HepG2 (cell line): ENCODE measurements at regions not wholly inside any gene's neighbourhood (a gene's known extent, or its start where the extent isn't known, plus 50 kb on each side); places are given as distances from the start of the nearest gene placed in this dataset.

Source experiments
- EZH2 ChIP-seq: conservative IDR thresholded peaks from 2 replicates; pipeline ENCODE4 v1.6.1; 2012; ENCODE audit warnings: mild to moderate bottlenecking, low read depth, low read length, moderate library complexity
- TBL1XR1 ChIP-seq: fragments of 150-350 bp; IDR thresholded peaks from 2 replicates; pipeline ENCODE4 v1.6.1; 2014; ENCODE audit warnings: borderline replicate concordance, low read length; ENCODE audit not compliant: partially characterized antibody
- ZNF558 ChIP-seq: sonication (generic); formaldehyde crosslinking; IDR thresholded peaks from 2 replicates; pipeline ENCODE4 v1.9.0; 2022; ENCODE audit warnings: mild to moderate bottlenecking, missing genetic modification reagents, borderline replicate concordance
- ZNF619 ChIP-seq: sonication (generic); formaldehyde crosslinking; IDR thresholded peaks from 2 replicates; pipeline ENCODE4 v1.4.0; 2020; ENCODE audit warnings: mild to moderate bottlenecking, missing genetic modification reagents
- ZNF652 ChIP-seq: IDR thresholded peaks from 2 replicates; pipeline ENCODE4 v1.6.1; 2016; ENCODE audit warnings: low read depth, borderline replicate concordance
- TF ChIP-seq, protein P1 (sequence below): sonication (generic); formaldehyde crosslinking; IDR thresholded peaks from 2 replicates; pipeline ENCODE4 v1.5.0; 2020; ENCODE audit warnings: missing genetic modification reagents
- TF ChIP-seq, protein P2 (sequence below): sonication (generic); formaldehyde crosslinking; IDR thresholded peaks from 2 replicates; pipeline ENCODE4 v1.5.0; 2020; ENCODE audit warnings: mild to moderate bottlenecking, missing genetic modification reagents, moderate library complexity
- TF ChIP-seq, protein P3 (sequence below): sonication (generic); formaldehyde crosslinking; conservative IDR thresholded peaks from 2 replicates; pipeline ENCODE4 v1.8.1; 2023; ENCODE audit warnings: missing genetic modification reagents

DNA sequence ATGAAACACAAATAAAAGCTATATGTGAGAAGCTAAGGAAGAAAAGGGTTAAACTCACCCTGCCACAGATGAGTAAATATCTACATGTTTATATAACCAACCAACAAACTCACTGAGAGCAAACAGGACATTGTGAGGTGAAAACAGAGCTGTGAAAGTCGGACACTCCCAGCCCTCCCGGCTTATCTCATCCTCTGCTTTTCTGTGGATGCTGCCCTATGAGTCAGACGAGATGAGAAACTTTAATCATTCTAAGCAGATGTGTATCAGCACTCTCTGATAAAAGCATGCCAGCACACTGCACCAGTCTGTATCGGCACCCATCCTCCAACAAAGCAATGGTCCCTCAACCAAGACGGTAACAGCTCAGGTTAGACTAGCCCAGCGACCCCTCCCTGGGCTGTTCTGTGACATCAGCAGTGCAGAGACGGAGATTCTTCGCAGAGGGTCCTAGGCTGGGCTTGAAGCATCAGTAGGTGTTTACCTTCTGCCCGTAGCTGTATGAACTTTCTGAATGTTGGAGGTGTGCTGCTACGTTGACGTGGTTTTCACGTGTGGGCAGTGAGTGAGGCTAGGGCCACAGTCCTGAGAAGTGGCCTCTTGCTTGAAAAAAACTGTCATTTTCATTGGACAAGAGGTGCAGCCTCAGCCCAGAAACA is 119.8 kb upstream of the ALDH1A3 start:
- TF ChIP-seq ZNF558 (CRISPR knock-in tag) = no peak
- TF ChIP-seq ZNF619 (CRISPR knock-in tag) = no peak
- no peak for TF ChIP-seq EZH2
- TF ChIP-seq, protein P1, sequence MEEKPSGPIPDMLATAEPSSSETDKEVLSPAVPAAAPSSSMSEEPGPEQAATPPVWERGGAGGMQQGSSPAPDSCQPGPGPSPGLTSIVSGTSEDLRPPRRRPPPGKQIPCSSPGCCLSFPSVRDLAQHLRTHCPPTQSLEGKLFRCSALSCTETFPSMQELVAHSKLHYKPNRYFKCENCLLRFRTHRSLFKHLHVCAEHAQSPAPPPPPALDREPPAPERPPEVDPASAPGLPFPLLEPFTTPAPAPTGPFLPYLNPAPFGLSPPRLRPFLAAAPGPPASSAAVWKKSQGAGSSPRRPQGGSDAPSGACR (CRISPR knock-in tag) = no peak
- TF ChIP-seq TBL1XR1 = no peak
- peak; percentile 91 for TF ChIP-seq ZNF652
- TF ChIP-seq, protein P2, sequence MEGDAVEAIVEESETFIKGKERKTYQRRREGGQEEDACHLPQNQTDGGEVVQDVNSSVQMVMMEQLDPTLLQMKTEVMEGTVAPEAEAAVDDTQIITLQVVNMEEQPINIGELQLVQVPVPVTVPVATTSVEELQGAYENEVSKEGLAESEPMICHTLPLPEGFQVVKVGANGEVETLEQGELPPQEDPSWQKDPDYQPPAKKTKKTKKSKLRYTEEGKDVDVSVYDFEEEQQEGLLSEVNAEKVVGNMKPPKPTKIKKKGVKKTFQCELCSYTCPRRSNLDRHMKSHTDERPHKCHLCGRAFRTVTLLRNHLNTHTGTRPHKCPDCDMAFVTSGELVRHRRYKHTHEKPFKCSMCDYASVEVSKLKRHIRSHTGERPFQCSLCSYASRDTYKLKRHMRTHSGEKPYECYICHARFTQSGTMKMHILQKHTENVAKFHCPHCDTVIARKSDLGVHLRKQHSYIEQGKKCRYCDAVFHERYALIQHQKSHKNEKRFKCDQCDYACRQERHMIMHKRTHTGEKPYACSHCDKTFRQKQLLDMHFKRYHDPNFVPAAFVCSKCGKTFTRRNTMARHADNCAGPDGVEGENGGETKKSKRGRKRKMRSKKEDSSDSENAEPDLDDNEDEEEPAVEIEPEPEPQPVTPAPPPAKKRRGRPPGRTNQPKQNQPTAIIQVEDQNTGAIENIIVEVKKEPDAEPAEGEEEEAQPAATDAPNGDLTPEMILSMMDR (CRISPR knock-in tag) = no peak
- TF ChIP-seq, protein P3, sequence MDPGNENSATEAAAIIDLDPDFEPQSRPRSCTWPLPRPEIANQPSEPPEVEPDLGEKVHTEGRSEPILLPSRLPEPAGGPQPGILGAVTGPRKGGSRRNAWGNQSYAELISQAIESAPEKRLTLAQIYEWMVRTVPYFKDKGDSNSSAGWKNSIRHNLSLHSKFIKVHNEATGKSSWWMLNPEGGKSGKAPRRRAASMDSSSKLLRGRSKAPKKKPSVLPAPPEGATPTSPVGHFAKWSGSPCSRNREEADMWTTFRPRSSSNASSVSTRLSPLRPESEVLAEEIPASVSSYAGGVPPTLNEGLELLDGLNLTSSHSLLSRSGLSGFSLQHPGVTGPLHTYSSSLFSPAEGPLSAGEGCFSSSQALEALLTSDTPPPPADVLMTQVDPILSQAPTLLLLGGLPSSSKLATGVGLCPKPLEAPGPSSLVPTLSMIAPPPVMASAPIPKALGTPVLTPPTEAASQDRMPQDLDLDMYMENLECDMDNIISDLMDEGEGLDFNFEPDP (CRISPR knock-in tag) = no peak
